ENCODE measurements at regions not wholly inside any gene's neighbourhood (a gene's known extent, or its start where the extent isn't known, plus 50 kb on each side); places are given as distances from the start of the nearest gene placed in this dataset.
"Not testable (repeated sequence)": the region's sequence is repeated elsewhere in the genome, so short reads cannot be mapped to it uniquely, and the experiment has no call there.

DNA sequence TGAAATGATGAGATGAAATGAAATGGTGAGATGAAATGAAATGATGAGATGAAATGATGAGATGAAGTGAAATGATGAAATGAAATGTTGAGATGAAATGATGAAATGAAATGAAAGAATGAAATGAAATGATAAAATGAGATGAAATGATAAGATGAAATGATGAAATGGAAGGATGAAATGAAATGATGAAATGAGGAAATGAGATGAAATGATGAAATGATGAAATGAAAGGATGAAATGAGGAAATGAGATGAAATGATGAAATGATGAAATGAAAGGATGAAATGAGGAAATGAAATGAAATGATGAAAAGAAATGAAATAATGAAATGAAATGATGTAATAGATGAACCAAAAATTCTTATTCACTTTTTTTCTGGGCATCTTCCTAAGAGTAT, 467.1 kb downstream of the FAM72C start:
- TF ChIP-seq POLR2AphosphoS5, EP300 (IDR thresholded peaks at IDR 0.05): not testable (repeated sequence)
- TF ChIP-seq, protein P1, sequence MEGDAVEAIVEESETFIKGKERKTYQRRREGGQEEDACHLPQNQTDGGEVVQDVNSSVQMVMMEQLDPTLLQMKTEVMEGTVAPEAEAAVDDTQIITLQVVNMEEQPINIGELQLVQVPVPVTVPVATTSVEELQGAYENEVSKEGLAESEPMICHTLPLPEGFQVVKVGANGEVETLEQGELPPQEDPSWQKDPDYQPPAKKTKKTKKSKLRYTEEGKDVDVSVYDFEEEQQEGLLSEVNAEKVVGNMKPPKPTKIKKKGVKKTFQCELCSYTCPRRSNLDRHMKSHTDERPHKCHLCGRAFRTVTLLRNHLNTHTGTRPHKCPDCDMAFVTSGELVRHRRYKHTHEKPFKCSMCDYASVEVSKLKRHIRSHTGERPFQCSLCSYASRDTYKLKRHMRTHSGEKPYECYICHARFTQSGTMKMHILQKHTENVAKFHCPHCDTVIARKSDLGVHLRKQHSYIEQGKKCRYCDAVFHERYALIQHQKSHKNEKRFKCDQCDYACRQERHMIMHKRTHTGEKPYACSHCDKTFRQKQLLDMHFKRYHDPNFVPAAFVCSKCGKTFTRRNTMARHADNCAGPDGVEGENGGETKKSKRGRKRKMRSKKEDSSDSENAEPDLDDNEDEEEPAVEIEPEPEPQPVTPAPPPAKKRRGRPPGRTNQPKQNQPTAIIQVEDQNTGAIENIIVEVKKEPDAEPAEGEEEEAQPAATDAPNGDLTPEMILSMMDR (IDR thresholded peaks at IDR 0.05), result not testable (repeated sequence)
